HS-27A (cell line): ENCODE measurements at regions not wholly inside any gene's neighbourhood (a gene's known extent, or its start where the extent isn't known, plus 50 kb on each side); places are given as distances from the start of the nearest gene placed in this dataset.

ENCODE experiments used
- DNase-seq: peaks from one replicate; pipeline ENCODE4 v3.0.0-alpha.2; 2012; ENCODE audit warnings: low read depth, missing footprints

GRCh38 chr6:54059683-54060082 is 51.6 kb upstream of the MLIP start:
- DNase-seq: no peak

- DNase-seq: no peak
Observed at GRCh38 chr6:54060286-54060685, 51.0 kb upstream of the MLIP start.
